Activated naive CD8-positive, alpha-beta T cell (primary cell): ENCODE measurements at regions not wholly inside any gene's neighbourhood (a gene's known extent, or its start where the extent isn't known, plus 50 kb on each side); places are given as distances from the start of the nearest gene placed in this dataset.
"Not testable (repeated sequence)": the region's sequence is repeated elsewhere in the genome, so short reads cannot be mapped to it uniquely, and the experiment has no call there.

Experiments
- H3K27ac Mint-ChIP-seq: one replicate; pipeline ENCODE4 v1.8.0; 2021; ENCODE audit warnings: mixed read lengths
- H3K27me3 Mint-ChIP-seq: one replicate; pipeline ENCODE4 v1.8.0; 2021; ENCODE audit warnings: mixed read lengths
- H3K36me3 Mint-ChIP-seq: one replicate; pipeline ENCODE4 v1.8.0; 2021; ENCODE audit warnings: mixed read lengths
- H3K4me1 Mint-ChIP-seq: one replicate; pipeline ENCODE4 v1.8.0; 2021; ENCODE audit warnings: low read depth, mixed read lengths
- H3K4me3 Mint-ChIP-seq: one replicate; pipeline ENCODE4 v1.8.0; 2021; ENCODE audit warnings: mild to moderate bottlenecking, mixed read lengths
- H3K9me3 Mint-ChIP-seq: one replicate; pipeline ENCODE4 v1.8.0; 2021; ENCODE audit warnings: low read depth, mixed read lengths

DNA sequence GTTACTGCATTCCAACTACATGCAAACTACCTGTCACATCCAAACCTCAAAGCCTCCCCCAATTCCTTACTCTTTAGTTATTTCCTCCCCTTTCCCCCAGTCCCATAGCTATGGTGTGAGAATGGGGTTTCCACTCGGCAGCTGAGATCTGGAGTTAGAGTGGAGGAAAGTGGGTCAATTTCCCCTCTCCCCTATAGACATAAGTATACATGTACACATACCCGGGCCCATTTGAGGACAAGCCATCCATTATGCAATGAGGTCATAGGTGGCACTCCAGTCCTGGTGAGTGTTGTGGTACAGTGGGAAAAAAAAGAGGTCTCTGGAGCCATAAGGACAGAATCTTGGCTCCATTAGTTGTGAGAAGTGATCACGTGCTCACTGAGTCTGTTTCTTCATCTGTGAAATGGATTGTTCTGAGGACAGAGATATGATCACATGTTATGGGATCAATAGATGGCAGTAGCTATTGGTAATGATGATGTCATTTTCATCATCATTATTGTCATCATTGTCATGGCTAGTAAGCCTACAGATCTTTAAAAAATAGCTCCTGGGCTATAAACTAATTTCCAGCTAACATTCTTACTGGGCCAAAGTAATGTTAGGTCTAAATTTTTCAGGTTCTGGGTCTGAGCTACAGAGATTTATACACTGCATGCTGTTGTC lies 119.0 kb downstream of the BCL2L11 start:
- Mint-ChIP-seq H3K9me3 (no peaks in the 10 kb centered on the region), H3K4me1 (no peaks in the 10 kb centered on the region), H3K36me3 (no peaks in the 10 kb centered on the region), H3K27ac (no peak overlapping the region), H3K4me3 (no peak overlapping the region), H3K27me3 (no peaks in the 10 kb centered on the region)

DNA sequence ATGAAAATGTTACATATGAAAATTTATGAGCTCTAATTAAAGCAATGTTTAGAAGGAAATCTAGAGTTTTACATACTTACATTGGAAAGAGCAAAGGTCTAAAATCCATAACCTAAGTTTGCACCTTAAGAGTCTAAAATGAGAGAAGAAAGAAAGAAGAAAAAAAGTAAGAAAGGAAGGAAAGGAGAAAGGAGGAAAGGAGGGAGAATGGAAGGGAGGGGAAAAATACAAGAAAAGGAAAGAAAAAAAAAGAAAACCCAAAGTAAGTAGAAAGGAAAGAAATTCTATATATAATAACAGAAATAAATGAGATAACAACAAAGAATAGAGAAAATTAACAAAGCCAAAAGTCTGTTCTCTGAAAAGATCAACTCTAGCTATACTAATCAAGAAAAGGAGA lies 122.6 kb downstream of the BCL2L11 start:
- Mint-ChIP-seq H3K4me3 (no peak overlapping the region), H3K27ac (no peak overlapping the region), H3K9me3 (no peaks in the 10 kb centered on the region), H3K27me3 (no peaks in the 10 kb centered on the region), H3K36me3 (no peaks in the 10 kb centered on the region), H3K4me1 (no peaks in the 10 kb centered on the region)

DNA sequence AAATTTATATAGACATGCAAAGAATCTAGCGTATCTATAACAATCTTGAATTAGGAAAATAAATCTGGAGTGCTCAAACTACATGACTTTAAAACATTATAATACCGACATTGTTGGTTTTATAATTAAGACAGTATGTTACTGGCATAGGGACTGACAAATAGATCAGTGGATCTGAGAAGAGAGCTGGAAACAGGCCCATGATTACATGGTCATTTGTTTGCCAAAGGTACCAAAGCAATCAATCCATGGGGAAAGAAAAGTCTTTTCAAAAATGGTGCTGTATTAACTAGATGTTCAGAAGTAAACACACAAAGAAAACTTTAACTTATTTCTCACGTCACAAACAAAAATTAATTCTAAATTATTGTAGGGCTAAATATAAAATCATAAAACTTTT lies 124.2 kb downstream of the BCL2L11 start:
- Mint-ChIP-seq H3K27me3 (no peaks in the 10 kb centered on the region), H3K36me3 (no peaks in the 10 kb centered on the region), H3K27ac (no peak overlapping the region), H3K9me3 (no peaks in the 10 kb centered on the region), H3K4me3 (no peak overlapping the region), H3K4me1 (no peaks in the 10 kb centered on the region)

DNA sequence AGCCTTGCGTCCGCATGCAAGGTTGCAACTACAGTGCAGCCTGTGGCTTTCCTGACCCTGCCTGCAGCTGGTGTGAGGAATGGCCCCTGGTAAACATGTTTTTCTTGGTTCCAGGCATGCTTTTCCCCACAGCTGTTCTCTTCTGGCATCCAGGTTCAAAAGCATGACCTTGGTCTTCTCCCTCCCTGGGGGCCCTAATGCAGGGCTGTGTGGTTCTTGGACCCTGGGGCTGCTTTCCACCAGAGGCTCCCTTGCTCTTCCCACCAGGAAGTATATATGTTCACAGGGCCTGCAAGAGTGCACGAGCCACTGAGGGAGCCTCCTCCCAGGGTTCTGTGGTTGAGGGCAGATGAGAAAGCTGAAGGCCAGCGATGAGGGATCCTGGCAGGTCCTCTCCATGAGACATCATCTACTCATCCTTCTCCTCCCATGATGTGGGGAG lies 125.9 kb downstream of the BCL2L11 start:
- Mint-ChIP-seq H3K36me3 (no peaks in the 10 kb centered on the region), H3K4me1 (no peaks in the 10 kb centered on the region), H3K4me3 (no peak overlapping the region), H3K9me3 (no peaks in the 10 kb centered on the region), H3K27ac (no peak overlapping the region), H3K27me3 (no peaks in the 10 kb centered on the region)

DNA sequence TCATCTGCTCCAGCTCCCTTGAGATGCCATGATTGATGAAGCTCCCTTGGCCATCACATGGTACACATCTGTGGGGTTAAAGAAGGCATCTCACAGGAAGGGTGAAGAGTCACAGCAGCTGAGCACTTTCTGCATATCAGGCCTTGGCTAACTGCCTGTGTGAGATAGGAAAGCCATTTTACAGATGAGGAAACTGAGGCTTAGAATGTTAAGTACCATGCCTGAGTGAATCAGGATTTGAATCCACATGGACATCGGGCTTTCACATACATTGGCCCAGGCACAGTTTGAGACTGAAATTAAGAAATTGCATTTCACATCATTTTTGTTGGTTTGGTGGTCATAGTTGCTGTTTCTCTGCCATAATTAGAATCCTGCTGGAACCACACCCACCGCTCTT lies 126.8 kb downstream of the BCL2L11 start:
- Mint-ChIP-seq H3K9me3 (no peaks in the 10 kb centered on the region), H3K36me3 (no peaks in the 10 kb centered on the region), H3K4me1 (no peaks in the 10 kb centered on the region), H3K27me3 (no peaks in the 10 kb centered on the region), H3K4me3 (no peak overlapping the region), H3K27ac (no peak overlapping the region)

DNA sequence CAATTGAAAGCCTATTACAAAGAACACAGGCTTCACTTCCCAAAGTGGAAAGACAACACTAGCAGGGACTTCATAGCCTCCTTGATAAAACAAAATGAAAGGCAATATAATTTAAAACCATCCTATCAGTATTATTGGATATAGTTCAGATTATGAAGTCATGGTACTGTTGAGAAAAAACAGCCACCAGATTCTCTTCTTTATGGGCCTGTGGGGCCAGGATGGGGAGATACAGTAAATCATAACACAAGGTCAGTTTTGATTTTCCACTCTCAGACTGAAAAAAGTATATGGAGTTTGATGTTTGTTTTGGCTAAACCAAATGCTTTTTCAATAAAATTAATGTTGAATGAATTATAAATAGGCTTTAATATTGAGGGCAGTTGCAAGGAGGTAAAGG lies 129.1 kb downstream of the BCL2L11 start:
- Mint-ChIP-seq H3K9me3 (no peaks in the 10 kb centered on the region), H3K4me1 (no peaks in the 10 kb centered on the region), H3K4me3 (no peak overlapping the region), H3K27ac (no peak overlapping the region), H3K27me3 (no peaks in the 10 kb centered on the region), H3K36me3 (no peaks in the 10 kb centered on the region)

DNA sequence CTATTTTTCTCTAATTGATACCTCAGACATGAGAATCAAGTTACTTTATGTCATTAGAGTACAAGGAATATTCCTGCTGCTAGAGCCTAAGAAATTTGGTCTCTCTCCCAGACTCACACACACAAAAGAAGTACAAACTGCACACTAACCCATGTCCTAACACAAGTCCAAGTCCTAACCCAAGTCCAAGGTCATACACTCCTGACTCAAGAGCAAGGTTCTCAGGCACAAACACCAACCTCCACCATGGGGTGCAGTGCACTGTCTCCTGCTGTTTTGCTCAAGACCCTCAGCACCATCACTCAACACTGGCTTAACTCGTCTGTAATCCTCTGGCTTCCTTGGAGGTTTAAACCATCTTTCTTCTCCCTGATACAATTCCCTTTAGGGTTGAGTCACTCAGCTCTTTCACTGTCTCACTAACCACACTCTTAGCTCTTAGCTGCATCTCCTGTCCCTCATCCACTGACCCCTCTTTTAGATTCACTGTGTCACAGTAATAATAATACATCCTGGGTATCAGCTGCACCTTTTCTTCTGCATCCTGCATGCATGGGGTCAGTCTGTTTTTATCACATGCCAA lies 129.8 kb downstream of the BCL2L11 start:
- Mint-ChIP-seq H3K36me3 (no peaks in the 10 kb centered on the region), H3K4me3 (no peak overlapping the region), H3K9me3 (no peaks in the 10 kb centered on the region), H3K27me3 (no peaks in the 10 kb centered on the region), H3K4me1 (no peaks in the 10 kb centered on the region), H3K27ac (no peak overlapping the region)

DNA sequence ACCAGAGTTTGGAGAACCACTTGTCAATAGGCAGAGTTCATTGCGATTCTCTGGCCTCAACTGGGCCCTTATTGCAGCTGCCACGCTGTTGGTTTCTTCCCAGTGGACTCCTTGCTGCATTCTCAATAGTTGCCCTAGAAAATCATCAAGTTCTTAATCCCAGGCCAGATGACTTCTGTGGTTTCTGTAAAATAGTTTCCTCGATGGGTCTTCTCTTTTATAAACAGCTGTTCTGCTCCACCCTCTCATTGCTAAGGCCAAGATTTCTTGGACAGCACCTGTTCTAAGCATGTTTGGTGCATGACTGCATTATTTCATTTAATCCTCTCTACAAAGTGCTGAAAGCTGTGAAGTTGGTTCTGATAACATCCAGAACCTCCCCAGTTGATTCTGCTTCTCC lies 131.0 kb downstream of the BCL2L11 start:
- Mint-ChIP-seq H3K4me3 (no peak overlapping the region), H3K36me3 (no peaks in the 10 kb centered on the region), H3K27me3 (no peaks in the 10 kb centered on the region), H3K27ac (no peak overlapping the region), H3K9me3 (no peaks in the 10 kb centered on the region), H3K4me1 (no peaks in the 10 kb centered on the region)

DNA sequence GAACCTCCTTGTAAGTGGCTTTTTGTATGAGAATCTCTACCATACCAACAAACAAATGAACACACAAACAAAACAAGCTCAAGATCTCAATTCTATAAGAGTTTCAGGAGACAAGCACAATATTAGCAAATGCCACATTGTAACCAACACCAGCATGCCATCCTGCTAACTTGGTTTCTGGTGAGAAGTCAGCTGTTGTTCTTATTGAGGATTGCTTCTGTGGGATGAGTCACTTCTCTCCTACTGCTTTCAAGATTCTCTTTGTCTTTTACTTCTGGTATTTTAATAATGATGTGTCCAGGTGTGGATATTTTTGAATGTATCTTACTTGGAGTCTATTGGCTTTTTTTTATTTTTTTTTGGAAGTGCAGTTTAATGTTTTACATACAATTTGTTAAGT lies 131.7 kb downstream of the BCL2L11 start:
- Mint-ChIP-seq H3K27ac (no peak overlapping the region), H3K27me3 (no peaks in the 10 kb centered on the region), H3K9me3 (no peaks in the 10 kb centered on the region), H3K4me1 (no peaks in the 10 kb centered on the region), H3K4me3 (no peak overlapping the region), H3K36me3 (no peaks in the 10 kb centered on the region)

DNA sequence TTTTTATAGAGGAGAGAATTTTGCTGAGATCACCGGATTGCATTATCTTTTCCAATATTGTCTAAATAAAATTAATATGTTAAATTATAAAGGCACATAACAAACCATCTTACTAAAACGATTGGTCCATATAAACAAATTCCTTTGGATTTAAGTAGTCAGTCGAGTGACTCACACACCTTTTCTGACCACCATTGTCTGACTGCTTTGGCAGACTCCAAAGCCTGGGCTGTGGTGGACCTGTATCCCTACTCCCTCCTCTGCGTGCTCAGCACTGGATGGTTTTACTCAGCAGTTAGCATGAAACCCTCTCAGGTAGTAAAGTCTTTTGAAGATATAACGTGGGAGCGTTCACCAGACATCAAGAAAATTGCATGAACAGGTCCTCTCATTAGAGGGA lies 134.2 kb downstream of the BCL2L11 start:
- H3K27ac Mint-ChIP-seq, H3K4me3 Mint-ChIP-seq, H3K9me3 Mint-ChIP-seq, H3K4me1 Mint-ChIP-seq, H3K27me3 Mint-ChIP-seq, H3K36me3 Mint-ChIP-seq: not testable (repeated sequence)

DNA sequence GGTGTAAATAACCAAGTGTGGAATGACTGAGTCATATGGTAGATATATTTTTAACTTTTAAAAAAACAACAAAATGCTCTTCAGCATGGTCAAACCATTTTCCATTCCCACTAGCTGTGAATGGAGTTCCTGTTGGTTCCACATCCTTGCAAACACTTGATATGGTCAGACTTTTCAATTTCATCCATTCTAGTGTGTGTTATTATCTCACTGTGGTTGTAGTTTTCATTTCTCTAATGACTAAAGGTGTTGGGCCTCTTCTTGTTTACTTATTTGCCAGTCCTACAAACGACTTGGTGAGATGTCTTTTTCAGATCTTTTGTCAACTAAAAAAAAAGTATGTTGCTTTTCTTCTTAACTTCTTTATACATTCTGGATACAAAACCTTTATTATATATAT lies 135.9 kb downstream of the BCL2L11 start:
- H3K4me3 Mint-ChIP-seq, H3K27me3 Mint-ChIP-seq, H3K36me3 Mint-ChIP-seq, H3K4me1 Mint-ChIP-seq, H3K27ac Mint-ChIP-seq, H3K9me3 Mint-ChIP-seq: not testable (repeated sequence)

DNA sequence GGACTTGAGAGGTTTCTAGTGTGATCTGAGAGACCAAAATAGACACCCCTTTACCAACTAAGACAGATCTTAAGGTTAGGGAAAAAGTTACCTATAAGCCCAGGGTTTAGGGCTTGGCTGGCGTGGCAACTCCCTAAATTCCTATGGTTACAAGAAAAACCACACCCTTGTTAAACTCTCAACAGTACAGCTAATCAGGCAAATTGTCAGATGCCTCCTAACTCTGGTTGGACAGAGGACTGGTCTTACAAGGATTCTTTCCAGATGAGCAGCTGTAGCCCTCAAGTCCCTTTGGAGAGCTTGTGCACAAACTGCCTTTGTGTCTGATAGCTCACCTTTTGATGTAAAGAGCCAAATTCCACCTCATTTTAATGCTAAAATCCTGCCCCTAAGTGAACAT lies 136.9 kb downstream of the BCL2L11 start:
- not testable (repeated sequence) for H3K9me3 Mint-ChIP-seq, H3K27me3 Mint-ChIP-seq, H3K27ac Mint-ChIP-seq, H3K4me1 Mint-ChIP-seq, H3K4me3 Mint-ChIP-seq, H3K36me3 Mint-ChIP-seq

DNA sequence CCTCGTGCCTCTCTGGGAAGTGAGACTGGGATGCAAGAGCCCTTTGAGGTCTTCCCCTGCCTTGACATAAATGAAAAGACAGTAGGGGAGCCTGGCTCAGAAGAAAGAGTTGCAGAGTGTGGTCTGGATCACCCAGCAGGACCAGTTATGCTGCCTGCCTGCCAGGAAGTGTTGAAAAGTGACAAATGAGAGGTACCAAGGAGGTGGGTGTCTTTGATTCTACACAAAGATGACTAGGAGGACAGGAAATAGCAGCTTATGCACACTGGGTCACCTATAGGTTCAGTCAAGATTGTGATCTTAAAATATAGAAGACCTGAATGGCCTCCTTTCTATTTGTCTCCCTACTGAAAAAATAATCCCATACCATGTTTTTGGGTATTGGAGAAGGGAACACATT lies 137.6 kb downstream of the BCL2L11 start:
- H3K36me3 Mint-ChIP-seq, H3K27ac Mint-ChIP-seq, H3K27me3 Mint-ChIP-seq, H3K4me3 Mint-ChIP-seq, H3K9me3 Mint-ChIP-seq, H3K4me1 Mint-ChIP-seq: not testable (repeated sequence)

DNA sequence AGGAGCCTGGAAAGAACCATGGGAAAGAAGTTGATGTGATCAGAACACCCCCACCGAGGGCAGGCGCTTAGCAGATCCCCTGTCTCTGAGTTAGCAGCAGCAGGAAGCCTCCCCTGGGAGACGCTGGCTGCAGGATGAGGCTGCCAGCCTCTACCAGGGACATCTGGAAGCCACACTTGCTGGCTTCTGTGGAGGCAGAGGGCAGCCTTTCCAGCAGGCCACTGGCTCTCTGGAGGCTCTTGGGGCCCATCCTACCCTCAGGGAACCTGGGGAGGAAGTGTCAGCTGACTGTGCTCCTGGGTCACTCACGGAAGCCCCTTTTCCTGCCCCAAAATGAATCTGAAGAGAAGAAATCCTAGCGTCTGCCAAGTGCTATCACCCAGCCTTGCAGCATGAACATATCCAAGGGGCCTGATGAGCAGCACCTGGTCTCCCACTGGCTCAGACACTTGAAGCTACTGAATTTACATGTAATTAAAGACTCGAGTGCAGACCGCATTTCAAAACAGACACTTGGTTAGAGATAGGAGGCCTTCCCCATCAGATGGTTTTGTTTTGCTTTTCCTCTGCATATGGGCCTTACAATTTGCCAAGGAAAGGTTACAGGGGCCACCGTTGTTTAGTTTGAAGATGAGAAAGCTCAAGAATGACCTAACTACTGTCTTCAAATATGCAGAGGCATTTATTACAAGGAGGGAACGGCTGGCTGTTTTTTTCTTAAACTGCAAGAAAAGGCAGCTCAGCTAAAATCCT lies 142.1 kb downstream of the BCL2L11 start:
- not testable (repeated sequence) for H3K36me3 Mint-ChIP-seq, H3K4me1 Mint-ChIP-seq, H3K4me3 Mint-ChIP-seq, H3K27me3 Mint-ChIP-seq, H3K9me3 Mint-ChIP-seq, H3K27ac Mint-ChIP-seq

DNA sequence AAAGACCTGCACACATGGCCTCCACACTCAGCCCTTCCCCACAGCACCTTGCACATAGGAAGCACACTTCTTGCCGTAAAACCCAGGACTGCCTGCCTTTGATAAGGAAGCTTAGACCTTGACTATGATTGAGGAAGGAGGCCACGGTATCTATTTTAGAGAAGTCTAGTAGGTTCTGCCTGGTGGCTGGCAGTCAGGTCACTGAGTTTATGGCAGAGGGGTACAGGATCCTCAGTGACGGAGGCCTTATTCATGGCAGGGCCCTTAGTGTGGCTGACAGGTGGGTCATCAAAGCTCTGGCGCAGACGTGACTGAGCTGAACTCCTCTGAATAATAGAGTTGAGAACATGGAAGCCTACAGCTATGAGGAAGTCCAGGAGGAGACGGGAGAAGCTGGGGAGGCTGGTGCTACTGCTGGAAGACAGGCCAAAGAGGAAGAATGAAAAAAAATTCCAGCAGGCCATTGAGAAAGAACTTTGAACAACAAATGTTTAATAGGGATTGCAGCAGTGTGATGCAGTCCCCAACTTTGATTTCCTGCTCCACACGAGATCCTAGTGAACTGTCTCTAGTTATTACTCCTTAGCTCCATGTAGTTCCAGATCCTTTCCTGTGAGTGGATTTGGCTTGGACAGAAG lies 142.8 kb downstream of the BCL2L11 start:
- not testable (repeated sequence) for H3K4me1 Mint-ChIP-seq, H3K27me3 Mint-ChIP-seq, H3K4me3 Mint-ChIP-seq, H3K27ac Mint-ChIP-seq, H3K9me3 Mint-ChIP-seq, H3K36me3 Mint-ChIP-seq
